ENCODE measurements at regions not wholly inside any gene's neighbourhood (a gene's known extent, or its start where the extent isn't known, plus 50 kb on each side); places are given as distances from the start of the nearest gene placed in this dataset.

DNA sequence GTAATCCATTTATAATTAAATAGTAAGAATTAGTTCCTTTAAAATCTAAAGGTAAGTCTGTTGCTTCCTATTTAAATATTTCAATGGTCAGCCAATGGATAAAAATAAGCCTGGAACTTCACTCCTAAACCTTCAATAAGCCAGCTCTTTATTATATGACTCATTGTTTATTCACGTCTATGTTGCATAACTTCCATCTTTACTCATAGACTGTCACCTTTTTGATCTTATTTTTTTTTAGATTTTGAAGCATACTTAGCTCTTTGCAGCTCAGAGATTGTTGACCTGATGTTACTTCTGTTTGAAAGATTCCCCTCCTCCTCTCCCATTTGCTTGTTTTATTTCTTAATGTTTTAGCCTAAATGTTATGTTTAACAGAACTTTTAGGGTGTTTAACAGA lies 1571.2 kb upstream of the RAG2 start (continued):
- TF ChIP-seq, protein P1, sequence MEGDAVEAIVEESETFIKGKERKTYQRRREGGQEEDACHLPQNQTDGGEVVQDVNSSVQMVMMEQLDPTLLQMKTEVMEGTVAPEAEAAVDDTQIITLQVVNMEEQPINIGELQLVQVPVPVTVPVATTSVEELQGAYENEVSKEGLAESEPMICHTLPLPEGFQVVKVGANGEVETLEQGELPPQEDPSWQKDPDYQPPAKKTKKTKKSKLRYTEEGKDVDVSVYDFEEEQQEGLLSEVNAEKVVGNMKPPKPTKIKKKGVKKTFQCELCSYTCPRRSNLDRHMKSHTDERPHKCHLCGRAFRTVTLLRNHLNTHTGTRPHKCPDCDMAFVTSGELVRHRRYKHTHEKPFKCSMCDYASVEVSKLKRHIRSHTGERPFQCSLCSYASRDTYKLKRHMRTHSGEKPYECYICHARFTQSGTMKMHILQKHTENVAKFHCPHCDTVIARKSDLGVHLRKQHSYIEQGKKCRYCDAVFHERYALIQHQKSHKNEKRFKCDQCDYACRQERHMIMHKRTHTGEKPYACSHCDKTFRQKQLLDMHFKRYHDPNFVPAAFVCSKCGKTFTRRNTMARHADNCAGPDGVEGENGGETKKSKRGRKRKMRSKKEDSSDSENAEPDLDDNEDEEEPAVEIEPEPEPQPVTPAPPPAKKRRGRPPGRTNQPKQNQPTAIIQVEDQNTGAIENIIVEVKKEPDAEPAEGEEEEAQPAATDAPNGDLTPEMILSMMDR (IDR thresholded peaks at IDR 0.05), result no peak
- TF ChIP-seq, protein P2, sequence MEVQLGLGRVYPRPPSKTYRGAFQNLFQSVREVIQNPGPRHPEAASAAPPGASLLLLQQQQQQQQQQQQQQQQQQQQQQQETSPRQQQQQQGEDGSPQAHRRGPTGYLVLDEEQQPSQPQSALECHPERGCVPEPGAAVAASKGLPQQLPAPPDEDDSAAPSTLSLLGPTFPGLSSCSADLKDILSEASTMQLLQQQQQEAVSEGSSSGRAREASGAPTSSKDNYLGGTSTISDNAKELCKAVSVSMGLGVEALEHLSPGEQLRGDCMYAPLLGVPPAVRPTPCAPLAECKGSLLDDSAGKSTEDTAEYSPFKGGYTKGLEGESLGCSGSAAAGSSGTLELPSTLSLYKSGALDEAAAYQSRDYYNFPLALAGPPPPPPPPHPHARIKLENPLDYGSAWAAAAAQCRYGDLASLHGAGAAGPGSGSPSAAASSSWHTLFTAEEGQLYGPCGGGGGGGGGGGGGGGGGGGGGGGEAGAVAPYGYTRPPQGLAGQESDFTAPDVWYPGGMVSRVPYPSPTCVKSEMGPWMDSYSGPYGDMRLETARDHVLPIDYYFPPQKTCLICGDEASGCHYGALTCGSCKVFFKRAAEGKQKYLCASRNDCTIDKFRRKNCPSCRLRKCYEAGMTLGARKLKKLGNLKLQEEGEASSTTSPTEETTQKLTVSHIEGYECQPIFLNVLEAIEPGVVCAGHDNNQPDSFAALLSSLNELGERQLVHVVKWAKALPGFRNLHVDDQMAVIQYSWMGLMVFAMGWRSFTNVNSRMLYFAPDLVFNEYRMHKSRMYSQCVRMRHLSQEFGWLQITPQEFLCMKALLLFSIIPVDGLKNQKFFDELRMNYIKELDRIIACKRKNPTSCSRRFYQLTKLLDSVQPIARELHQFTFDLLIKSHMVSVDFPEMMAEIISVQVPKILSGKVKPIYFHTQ (CRISPR knock-in tag; IDR thresholded peaks at IDR 0.05), result no peak
- no peak for TF ChIP-seq SOX15 (CRISPR knock-in tag; IDR thresholded peaks at IDR 0.05)
- TF ChIP-seq TCF7 (CRISPR knock-in tag; IDR thresholded peaks at IDR 0.05; ENCODE audit: low read depth), result no peak
- TF ChIP-seq, protein P3, sequence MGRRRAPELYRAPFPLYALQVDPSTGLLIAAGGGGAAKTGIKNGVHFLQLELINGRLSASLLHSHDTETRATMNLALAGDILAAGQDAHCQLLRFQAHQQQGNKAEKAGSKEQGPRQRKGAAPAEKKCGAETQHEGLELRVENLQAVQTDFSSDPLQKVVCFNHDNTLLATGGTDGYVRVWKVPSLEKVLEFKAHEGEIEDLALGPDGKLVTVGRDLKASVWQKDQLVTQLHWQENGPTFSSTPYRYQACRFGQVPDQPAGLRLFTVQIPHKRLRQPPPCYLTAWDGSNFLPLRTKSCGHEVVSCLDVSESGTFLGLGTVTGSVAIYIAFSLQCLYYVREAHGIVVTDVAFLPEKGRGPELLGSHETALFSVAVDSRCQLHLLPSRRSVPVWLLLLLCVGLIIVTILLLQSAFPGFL (CRISPR knock-in tag; IDR thresholded peaks at IDR 0.05; ENCODE audit: borderline replicate concordance), result no peak

DNA sequence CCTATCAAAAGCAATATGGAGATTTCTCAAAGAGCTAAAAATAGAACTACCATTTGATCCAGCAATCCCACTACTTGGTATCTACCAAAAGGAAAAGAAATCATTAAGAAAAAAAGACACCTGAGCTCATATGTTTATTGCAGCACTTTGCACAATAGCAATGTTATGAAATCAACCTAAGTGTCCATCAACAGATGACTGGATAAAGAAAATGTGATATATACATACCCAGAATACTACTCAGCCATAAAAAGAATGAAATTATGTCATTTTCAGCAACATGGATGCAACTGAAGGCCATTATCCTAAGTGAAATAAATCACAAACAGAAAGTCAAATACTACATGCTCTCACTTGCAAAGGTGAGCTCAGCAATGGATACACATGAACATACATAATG lies 1565.5 kb upstream of the RAG2 start:
- no peak for ATAC-seq
- CTCF ChIA-PET, result no interaction called here
- no peak for TF ChIP-seq ZNF396 (CRISPR knock-in tag; IDR thresholded peaks at IDR 0.05; ENCODE audit: borderline replicate concordance)
- TF ChIP-seq ZNF532 (CRISPR knock-in tag; IDR thresholded peaks at IDR 0.05; ENCODE audit: borderline replicate concordance), result no peak
- no peak for TF ChIP-seq TEAD4 (CRISPR knock-in tag; IDR thresholded peaks at IDR 0.05)
- TF ChIP-seq, protein P4, sequence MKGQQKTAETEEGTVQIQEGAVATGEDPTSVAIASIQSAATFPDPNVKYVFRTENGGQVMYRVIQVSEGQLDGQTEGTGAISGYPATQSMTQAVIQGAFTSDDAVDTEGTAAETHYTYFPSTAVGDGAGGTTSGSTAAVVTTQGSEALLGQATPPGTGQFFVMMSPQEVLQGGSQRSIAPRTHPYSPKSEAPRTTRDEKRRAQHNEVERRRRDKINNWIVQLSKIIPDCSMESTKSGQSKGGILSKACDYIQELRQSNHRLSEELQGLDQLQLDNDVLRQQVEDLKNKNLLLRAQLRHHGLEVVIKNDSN (CRISPR knock-in tag; IDR thresholded peaks at IDR 0.05), result no peak
- TF ChIP-seq ZNF263 (CRISPR knock-in tag; IDR thresholded peaks at IDR 0.05; ENCODE audit: low read depth), result no peak
- TF ChIP-seq ATF3 (CRISPR knock-in tag; conservative IDR thresholded peaks at IDR 0.05), result no peak
- no peak for TF ChIP-seq IRF1 (CRISPR knock-in tag; IDR thresholded peaks at IDR 0.05)
- no peak for TF ChIP-seq ATF1 (CRISPR knock-in tag; IDR thresholded peaks at IDR 0.05)
- no peak for TF ChIP-seq CREB1 (CRISPR knock-in tag; IDR thresholded peaks at IDR 0.05)
- TF ChIP-seq GTF2I (CRISPR knock-in tag; conservative IDR thresholded peaks at IDR 0.05), result no peak
- TF ChIP-seq NR3C1 (CRISPR knock-in tag; conservative IDR thresholded peaks at IDR 0.05; ENCODE audit: low read depth), result no peak
- no peak for TF ChIP-seq NR1H2 (CRISPR knock-in tag; IDR thresholded peaks at IDR 0.05)
- TF ChIP-seq, protein P3 (CRISPR knock-in tag; IDR thresholded peaks at IDR 0.05; ENCODE audit: borderline replicate concordance), result no peak
- TF ChIP-seq, protein P5, sequence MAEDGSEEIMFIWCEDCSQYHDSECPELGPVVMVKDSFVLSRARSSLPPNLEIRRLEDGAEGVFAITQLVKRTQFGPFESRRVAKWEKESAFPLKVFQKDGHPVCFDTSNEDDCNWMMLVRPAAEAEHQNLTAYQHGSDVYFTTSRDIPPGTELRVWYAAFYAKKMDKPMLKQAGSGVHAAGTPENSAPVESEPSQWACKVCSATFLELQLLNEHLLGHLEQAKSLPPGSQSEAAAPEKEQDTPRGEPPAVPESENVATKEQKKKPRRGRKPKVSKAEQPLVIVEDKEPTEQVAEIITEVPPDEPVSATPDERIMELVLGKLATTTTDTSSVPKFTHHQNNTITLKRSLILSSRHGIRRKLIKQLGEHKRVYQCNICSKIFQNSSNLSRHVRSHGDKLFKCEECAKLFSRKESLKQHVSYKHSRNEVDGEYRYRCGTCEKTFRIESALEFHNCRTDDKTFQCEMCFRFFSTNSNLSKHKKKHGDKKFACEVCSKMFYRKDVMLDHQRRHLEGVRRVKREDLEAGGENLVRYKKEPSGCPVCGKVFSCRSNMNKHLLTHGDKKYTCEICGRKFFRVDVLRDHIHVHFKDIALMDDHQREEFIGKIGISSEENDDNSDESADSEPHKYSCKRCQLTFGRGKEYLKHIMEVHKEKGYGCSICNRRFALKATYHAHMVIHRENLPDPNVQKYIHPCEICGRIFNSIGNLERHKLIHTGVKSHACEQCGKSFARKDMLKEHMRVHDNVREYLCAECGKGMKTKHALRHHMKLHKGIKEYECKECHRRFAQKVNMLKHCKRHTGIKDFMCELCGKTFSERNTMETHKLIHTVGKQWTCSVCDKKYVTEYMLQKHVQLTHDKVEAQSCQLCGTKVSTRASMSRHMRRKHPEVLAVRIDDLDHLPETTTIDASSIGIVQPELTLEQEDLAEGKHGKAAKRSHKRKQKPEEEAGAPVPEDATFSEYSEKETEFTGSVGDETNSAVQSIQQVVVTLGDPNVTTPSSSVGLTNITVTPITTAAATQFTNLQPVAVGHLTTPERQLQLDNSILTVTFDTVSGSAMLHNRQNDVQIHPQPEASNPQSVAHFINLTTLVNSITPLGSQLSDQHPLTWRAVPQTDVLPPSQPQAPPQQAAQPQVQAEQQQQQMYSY (CRISPR knock-in tag; IDR thresholded peaks at IDR 0.05), result no peak
- no peak for TF ChIP-seq PRRX2 (CRISPR knock-in tag; IDR thresholded peaks at IDR 0.05)
- TF ChIP-seq ZNF219 (CRISPR knock-in tag; IDR thresholded peaks at IDR 0.05; ENCODE audit: borderline replicate concordance), result no peak

More for the DNA sequence above, 1565.5 kb upstream of the RAG2 start:
- H3K27me3 Mint-ChIP-seq (ENCODE audit: low read depth), result peaks cover 9% of the 10 kb centered on the region
- H3K36me3 Mint-ChIP-seq, result peaks cover 69% of the 10 kb centered on the region
- H3K4me3 Mint-ChIP-seq, result no peak overlapping the region
- H3K4me1 Mint-ChIP-seq, result no peaks in the 10 kb centered on the region
- DNase-seq (ENCODE audit: low spot score), result no peak
- H3K9me3 Mint-ChIP-seq, result peaks cover 79% of the 10 kb centered on the region
- POLR2A ChIA-PET, result no interaction called here
- no peak overlapping the region for H3K27ac Mint-ChIP-seq

Data from WTC11 (cell line).